H1 (cell line): ENCODE measurements at regions not wholly inside any gene's neighbourhood (a gene's known extent, or its start where the extent isn't known, plus 50 kb on each side); places are given as distances from the start of the nearest gene placed in this dataset.

Experiments used
- CTCF ChIA-PET: fragments of 300-600 bp; sonication (Branson Sonifier 250); formaldehyde crosslinking; loops from one replicate; lab custom pipeline; 2021; ENCODE audit not compliant: partially characterized antibody; lab: Charles Lee
- POLR2A ChIA-PET: fragments of 300-600 bp; sonication (Branson Sonifier 250); formaldehyde crosslinking; loops from one replicate; lab custom pipeline; 2021; ENCODE audit warnings: inconsistent platforms; ENCODE audit not compliant: partially characterized antibody; lab: Charles Lee
- DNase-seq, 2 experiments: peaks; one replicate each; pipeline versions ENCODE4 v3.0.0 to v3.0.0-alpha.2; 2010 to 2022; ENCODE audit warnings: low spot score in 2 of 2, low read depth in 1 of 2, mixed read lengths in 1 of 2
- FAIRE-seq: peaks from 2 replicates; lab custom pipeline; 2011; peaks lifted over from hg19 to GRCh38; lab: Jason Lieb, UNC
- H2AFZ ChIP-seq: 2 replicates; pipeline ENCODE4 v1.8.1; 2012; ENCODE audit warnings: low read length, inconsistent platforms
- H2AK5ac ChIP-seq: 2 replicates; pipeline ENCODE4 v1.6.1; 2013; ENCODE audit warnings: low read depth, low read length
- H2BK120ac ChIP-seq: replicated peaks from 2 replicates; pipeline ENCODE3; 2013; ENCODE audit warnings: low read depth, low read length, inconsistent platforms
- H2BK12ac ChIP-seq: 2 replicates; pipeline ENCODE4 v1.6.1; 2013; ENCODE audit warnings: low read depth, low read length
- H2BK15ac ChIP-seq: 2 replicates; pipeline ENCODE4 v1.6.1; 2013; ENCODE audit warnings: low read length
- H2BK20ac ChIP-seq: 2 replicates; pipeline ENCODE4 v1.6.1; 2013; ENCODE audit warnings: low read length
- H2BK5ac ChIP-seq: 2 replicates; pipeline ENCODE4 v1.6.1; 2013; ENCODE audit warnings: low read depth, low read length
- H3K14ac ChIP-seq: 2 replicates; pipeline ENCODE4 v1.6.1; 2013; ENCODE audit warnings: inconsistent platforms; ENCODE audit not compliant: insufficient read length
- H3K18ac ChIP-seq: 2 replicates; pipeline ENCODE4 v1.6.1; 2013; ENCODE audit warnings: low read length; ENCODE audit errors: extremely low read depth
- H3K23ac ChIP-seq: 2 replicates; pipeline ENCODE4 v1.6.1; 2013; ENCODE audit warnings: inconsistent platforms; ENCODE audit not compliant: insufficient read length
- H3K23me2 ChIP-seq: 2 replicates; pipeline ENCODE4 v1.6.1; 2013; ENCODE audit warnings: low read depth, low read length
- H3K27ac ChIP-seq: 2 replicates; pipeline ENCODE4 v1.6.1; 2011; ENCODE audit warnings: low read depth, low read length, inconsistent platforms
- H3K27me3 ChIP-seq, 4 experiments: replicated peaks in 1 of 4; 1 replicate in 1 of 4; 2 replicates in 3 of 4; pipeline versions ENCODE4 v1.6.1 to v1.8.1; 2011 to 2013; ENCODE audit warnings: low read length in 3 of 4, mild to moderate bottlenecking in 3 of 4, inconsistent platforms in 2 of 4, mixed read lengths in 2 of 4, moderate library complexity in 1 of 4; ENCODE audit not compliant: control insufficient read depth in 3 of 4, insufficient read depth in 3 of 4; ENCODE audit errors: extremely low read depth in 1 of 4
- H3K36me3 ChIP-seq, 4 experiments: 2 replicates each; pipeline versions ENCODE4 v1.6.1 to v1.8.1; 2011 to 2013; ENCODE audit warnings: mild to moderate bottlenecking in 4 of 4, low read length in 3 of 4, moderate library complexity in 2 of 4, control low read depth in 1 of 4, inconsistent platforms in 1 of 4; ENCODE audit not compliant: insufficient read depth in 4 of 4, control insufficient read depth in 2 of 4
- H3K4ac ChIP-seq: replicated peaks from 2 replicates; pipeline ENCODE3; 2013; ENCODE audit warnings: low read length, low read depth, mixed read lengths, inconsistent platforms; ENCODE audit not compliant: insufficient read length
- H3K4me1 ChIP-seq, 4 experiments: replicated peaks in 1 of 4; 1 replicate in 1 of 4; 2 replicates in 3 of 4; pipeline versions ENCODE4 v1.6.1 to v1.8.1; 2011 to 2013; ENCODE audit warnings: low read length in 3 of 4, inconsistent platforms in 2 of 4, mixed read lengths in 1 of 4; ENCODE audit not compliant: insufficient read depth in 4 of 4, control insufficient read depth in 3 of 4
- H3K4me2 ChIP-seq, 2 experiments: 2 replicates each; pipeline versions ENCODE4 v1.6.1 to v1.8.1; 2011 to 2013; ENCODE audit warnings: low read depth in 2 of 2, low read length in 2 of 2, control low read depth in 1 of 2, inconsistent platforms in 1 of 2, mild to moderate bottlenecking in 1 of 2; ENCODE audit not compliant: insufficient read depth in 1 of 2
- H3K4me3 ChIP-seq, 4 experiments: fragments of 200-600, 300-600 bp in 1 of 4; sonication (generic), shearing (Covaris generic), sonication (Bioruptor Twin) in 1 of 4; 2 replicates each; pipeline versions ENCODE4 v1.5.1 to v1.8.1; 2011 to 2016; ENCODE audit warnings: low read length in 4 of 4, low read depth in 3 of 4, control low read depth in 2 of 4, inconsistent platforms in 2 of 4, mild to moderate bottlenecking in 2 of 4, mixed read lengths in 1 of 4, moderate library complexity in 1 of 4; ENCODE audit not compliant: insufficient read depth in 2 of 4; ENCODE audit errors: extremely low read depth in 1 of 4
- H3K56ac ChIP-seq: replicated peaks from 2 replicates; pipeline ENCODE3; 2013; ENCODE audit warnings: low read depth, mild to moderate bottlenecking, mixed read lengths, low read length, inconsistent platforms; ENCODE audit not compliant: insufficient read length
- H3K79me1 ChIP-seq: 2 replicates; pipeline ENCODE4 v1.6.1; 2013; ENCODE audit warnings: low read depth, low read length, control low read depth
- H3K79me2 ChIP-seq, 2 experiments: 2 replicates each; pipeline versions ENCODE4 v1.6.1 to v1.8.1; 2012 to 2013; ENCODE audit warnings: low read length in 2 of 2, mild to moderate bottlenecking in 2 of 2, inconsistent platforms in 1 of 2; ENCODE audit not compliant: insufficient read depth in 2 of 2, control insufficient read depth in 1 of 2
- H3K9ac ChIP-seq, 4 experiments: replicated peaks in 1 of 4; 1 replicate in 1 of 4; 2 replicates in 3 of 4; pipeline versions ENCODE4 v1.6.1 to v1.8.1; 2011 to 2013; ENCODE audit warnings: low read depth in 3 of 4, low read length in 3 of 4, control low read depth in 2 of 4, mild to moderate bottlenecking in 2 of 4, moderate library complexity in 2 of 4, inconsistent platforms in 1 of 4; ENCODE audit errors: extremely low read depth in 1 of 4
- H3K9me3 ChIP-seq, 2 experiments: 2 replicates each; pipeline versions ENCODE4 v1.6.1 to v1.8.1; 2012 to 2013; ENCODE audit warnings: mild to moderate bottlenecking in 2 of 2, moderate library complexity in 2 of 2, control low read depth in 1 of 2, inconsistent platforms in 1 of 2, low read depth in 1 of 2, low read length in 1 of 2, mixed read lengths in 1 of 2; ENCODE audit not compliant: insufficient read depth in 2 of 2
- H4K20me1 ChIP-seq, 2 experiments: replicated peaks in 1 of 2; 2 replicates each; pipeline versions ENCODE3 to v1.8.1; 2011 to 2013; ENCODE audit warnings: inconsistent platforms in 2 of 2, low read length in 2 of 2, mild to moderate bottlenecking in 1 of 2; ENCODE audit not compliant: insufficient read depth in 2 of 2, control insufficient read depth in 1 of 2
- H4K5ac ChIP-seq: 2 replicates; pipeline ENCODE4 v1.6.1; 2013; ENCODE audit warnings: low read length, low read depth, mixed read lengths, inconsistent platforms; ENCODE audit not compliant: insufficient read length
- H4K8ac ChIP-seq: 2 replicates; pipeline ENCODE4 v1.8.0; 2013; ENCODE audit warnings: mild to moderate bottlenecking, moderate library complexity, low read length, inconsistent platforms; ENCODE audit not compliant: insufficient read depth; ENCODE audit errors: extremely low read depth
- H4K91ac ChIP-seq: replicated peaks from 2 replicates; pipeline ENCODE3; 2013; ENCODE audit warnings: low read length, mixed read lengths, inconsistent platforms; ENCODE audit not compliant: insufficient read length
- CEBPB ChIP-seq: IDR thresholded peaks from 2 replicates; pipeline ENCODE4 v1.6.1; 2012; ENCODE audit warnings: low read depth, low read length
- EP300 ChIP-seq, 2 experiments: IDR thresholded peaks; 1 replicate in 1 of 2; 2 replicates in 1 of 2; pipeline ENCODE4 v1.6.1; 2011 to 2012; ENCODE audit warnings: low read depth in 2 of 2, low read length in 2 of 2, mild to moderate bottlenecking in 2 of 2, borderline replicate concordance in 1 of 2, inconsistent platforms in 1 of 2, moderate library complexity in 1 of 2
- HDAC2 ChIP-seq, 2 experiments: fragments of 300-600 bp in 1 of 2; sonication (generic) in 1 of 2; IDR thresholded peaks; 2 replicates each; pipeline ENCODE4 v1.6.1; 2011 to 2012; ENCODE audit warnings: low read depth in 2 of 2, low read length in 2 of 2, mild to moderate bottlenecking in 2 of 2, moderate library complexity in 2 of 2, borderline replicate concordance in 1 of 2, inconsistent platforms in 1 of 2
- KDM1A ChIP-seq: fragments of 200-600, 300-600 bp; sonication (generic); IDR thresholded peaks from 2 replicates; pipeline ENCODE4 v1.7.1; 2016; ENCODE audit warnings: mild to moderate bottlenecking, low read length, borderline replicate concordance
- SUZ12 ChIP-seq: fragments of 200-600 bp; sonication (generic); IDR thresholded peaks from 2 replicates; pipeline ENCODE4 v1.6.1; 2012; ENCODE audit warnings: mild to moderate bottlenecking, inconsistent platforms, low read length, moderate library complexity, mixed read lengths
- WGBS, 2 experiments: shearing (Covaris generic) in 1 of 2; methylation state at CpG; one replicate each; pipeline versions ENCODE4 v1.1.6 to v1.1.7; 2013 to 2015; ENCODE audit warnings: low lambda C conversion rate in 2 of 2, mixed read lengths in 2 of 2, inconsistent platforms in 1 of 2, low coverage in 1 of 2, missing lambda C conversion rate in 1 of 2; ENCODE audit not compliant: insufficient replicate concordance in 2 of 2, insufficient coverage in 1 of 2, insufficient read length in 1 of 2; ENCODE audit errors: extremely low coverage in 1 of 2, missing lambda C conversion rate in 1 of 2; 5-methylcytosine and 5-hydroxymethylcytosine counted together

DNA sequence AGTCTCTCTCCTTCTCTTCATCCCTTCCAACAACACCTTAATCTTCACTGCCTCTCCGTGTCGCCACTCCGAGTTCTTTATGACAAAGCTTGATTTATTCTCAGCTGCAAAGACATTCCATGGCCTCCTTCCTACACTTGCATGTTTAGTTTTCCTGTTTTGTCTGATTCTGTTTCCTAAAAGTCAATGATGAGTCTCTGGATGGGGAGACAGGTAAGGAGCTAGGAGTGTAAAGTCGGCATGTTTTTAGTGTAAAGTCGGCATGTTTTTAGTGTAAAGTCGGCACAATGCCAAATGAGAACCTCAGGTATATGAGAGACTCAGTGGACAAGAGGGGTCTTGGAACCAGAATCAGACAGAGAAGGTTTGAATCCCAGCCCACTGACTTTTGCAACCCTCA is 362.3 kb upstream of the EEF2KMT start:
- H3K4me3 ChIP-seq, result no peak overlapping the region
- H3K79me1 ChIP-seq, result no peaks in the 10 kb centered on the region
- H3K56ac ChIP-seq, result no peak overlapping the region
- no peak overlapping the region for H2AFZ ChIP-seq
- no peak overlapping the region for H3K18ac ChIP-seq
- H3K27me3 ChIP-seq, result no peaks in the 10 kb centered on the region; a peak in 1 of 7 replicates
- no peak overlapping the region for H3K23ac ChIP-seq
- peaks cover 0 to 9% (median 0%) of the 10 kb centered on the region in 4 experiments; a peak in 2 of 7 replicates for H3K4me1 ChIP-seq
- no peak overlapping the region for H3K27ac ChIP-seq
- no peak overlapping the region for H4K8ac ChIP-seq
- H3K14ac ChIP-seq, result no peak overlapping the region
- no peak overlapping the region for H2BK5ac ChIP-seq
- H2BK15ac ChIP-seq, result no peak overlapping the region
- DNase-seq (no peak), FAIRE-seq (no peak)
- CTCF ChIA-PET, result interaction anchor here (1.0 to 1.7 kb wide), 3 partner anchors 11 to 29 kb away, joined by 3 to 4 read pairs (median 3); no protein-coding TSS in a partner anchor
- H3K4me2 ChIP-seq, result no peak overlapping the region
- H3K9ac ChIP-seq, result no peak overlapping the region
- no peaks in the 10 kb centered on the region for H3K9me3 ChIP-seq
- no peaks in the 10 kb centered on the region for H3K23me2 ChIP-seq
- no peak overlapping the region for H4K5ac ChIP-seq
- no peaks in the 10 kb centered on the region for H4K20me1 ChIP-seq
- H2BK12ac ChIP-seq, result no peak overlapping the region
- H2BK20ac ChIP-seq, result no peak overlapping the region
- H3K4ac ChIP-seq, result no peak overlapping the region
- TF ChIP-seq KDM1A (no peak), CEBPB (no peak), EP300 (IDR thresholded peaks at IDR 0.05; ENCODE audit: borderline replicate concordance in 1 of 2, low read depth in 2 of 2, low read length in 2 of 2) (no peak), HDAC2 (IDR thresholded peaks at IDR 0.05; ENCODE audit: borderline replicate concordance in 1 of 2, low read depth in 2 of 2, low read length in 2 of 2) (no peak), SUZ12 (no peak)
- H4K91ac ChIP-seq, result no peak overlapping the region
- no peak overlapping the region for H2AK5ac ChIP-seq
- H2BK120ac ChIP-seq, result no peak overlapping the region
- no peaks in the 10 kb centered on the region for H3K36me3 ChIP-seq
- POLR2A ChIA-PET, result no interaction called here
- 91% methylated on average over 5 of the region's 6 CpGs; no CpG with 5 or more reads in 1 of the 2 experiments for WGBS, 2 experiments
- no peaks in the 10 kb centered on the region for H3K79me2 ChIP-seq
